H1 (cell line): ENCODE measurements at regions not wholly inside any gene's neighbourhood (a gene's known extent, or its start where the extent isn't known, plus 50 kb on each side); places are given as distances from the start of the nearest gene placed in this dataset.

Experiments used
- EP300 ChIP-seq, 2 experiments: IDR thresholded peaks; 1 replicate in 1 of 2; 2 replicates in 1 of 2; pipeline ENCODE4 v1.6.1; 2011 to 2012; ENCODE audit warnings: low read depth in 2 of 2, low read length in 2 of 2, mild to moderate bottlenecking in 2 of 2, borderline replicate concordance in 1 of 2, inconsistent platforms in 1 of 2, moderate library complexity in 1 of 2
- TF ChIP-seq, protein P1 (sequence below): IDR thresholded peaks from 2 replicates; pipeline ENCODE4 v1.6.1; 2011; ENCODE audit warnings: low read length, improper control_type of control experiment

DNA sequence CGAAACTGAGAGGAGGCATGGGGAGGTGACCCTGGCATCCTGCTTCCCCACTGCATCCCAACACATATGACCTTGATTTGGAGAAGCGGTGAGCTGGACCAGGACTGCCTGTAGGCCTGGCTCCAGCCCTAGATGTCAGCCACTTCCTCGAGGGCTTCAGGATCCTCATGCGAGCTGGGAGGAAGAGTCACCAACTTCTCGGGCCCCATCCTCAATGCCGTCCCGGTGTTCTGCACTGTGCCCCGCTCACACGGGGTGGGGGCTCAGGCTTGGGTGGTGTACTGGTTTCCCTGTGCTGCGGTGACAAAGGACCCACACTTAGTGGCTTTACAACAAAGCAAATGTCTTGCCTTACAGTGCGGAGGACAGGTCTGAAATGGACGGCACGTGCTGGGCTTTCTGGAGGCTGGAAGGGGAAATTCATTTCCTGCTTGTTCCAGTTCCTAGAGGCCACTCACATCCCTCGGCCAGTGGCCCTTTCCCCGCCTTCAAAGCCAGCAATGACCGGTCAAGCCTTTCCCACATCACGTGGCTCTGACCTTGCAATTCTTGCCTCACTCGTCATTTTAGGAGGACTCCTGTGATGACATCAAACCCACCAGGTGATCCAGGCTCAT is 298.1 kb upstream of the RTL1 start (continued):
- TF ChIP-seq, protein P1, sequence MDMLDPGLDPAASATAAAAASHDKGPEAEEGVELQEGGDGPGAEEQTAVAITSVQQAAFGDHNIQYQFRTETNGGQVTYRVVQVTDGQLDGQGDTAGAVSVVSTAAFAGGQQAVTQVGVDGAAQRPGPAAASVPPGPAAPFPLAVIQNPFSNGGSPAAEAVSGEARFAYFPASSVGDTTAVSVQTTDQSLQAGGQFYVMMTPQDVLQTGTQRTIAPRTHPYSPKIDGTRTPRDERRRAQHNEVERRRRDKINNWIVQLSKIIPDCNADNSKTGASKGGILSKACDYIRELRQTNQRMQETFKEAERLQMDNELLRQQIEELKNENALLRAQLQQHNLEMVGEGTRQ = no peak
- no peak for TF ChIP-seq EP300 (IDR thresholded peaks at IDR 0.05; ENCODE audit: borderline replicate concordance in 1 of 2, low read depth in 2 of 2, low read length in 2 of 2)
